ENCODE measurements at regions not wholly inside any gene's neighbourhood (a gene's known extent, or its start where the extent isn't known, plus 50 kb on each side); places are given as distances from the start of the nearest gene placed in this dataset.
"Not testable (repeated sequence)": the region's sequence is repeated elsewhere in the genome, so short reads cannot be mapped to it uniquely, and the experiment has no call there.

DNA sequence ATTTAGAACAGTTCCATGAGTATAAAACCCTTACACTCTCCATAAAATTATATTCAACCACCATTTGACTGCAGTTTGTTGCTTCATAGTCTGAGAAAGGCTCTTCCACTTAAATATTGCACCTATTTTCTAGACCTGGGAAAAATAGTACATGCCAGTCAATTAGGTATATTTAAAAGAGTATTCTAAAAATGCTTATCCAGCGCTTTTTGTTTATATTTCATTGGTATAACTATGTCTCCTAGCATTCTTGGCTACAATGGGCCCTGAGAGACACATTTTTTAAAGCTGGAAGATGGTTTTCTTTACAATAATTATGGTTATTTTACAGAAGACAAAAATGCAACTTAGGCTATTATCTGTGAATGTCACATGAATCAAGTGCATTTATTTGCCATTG is 439.4 kb downstream of the KCNJ18 start:
- DNase-seq (ENCODE audit: low read depth in 2 of 2, low spot score in 1 of 2) = no peak

- DNase-seq (ENCODE audit: low read depth in 2 of 2, low spot score in 1 of 2) = no peak
These were observed 446.6 kb downstream of the KCNJ18 start for GRCh38 chr17:22138861-22139469.

- DNase-seq (ENCODE audit: low read depth in 2 of 2, low spot score in 1 of 2) = no peak
These were observed 449.8 kb downstream of the KCNJ18 start for GRCh38 chr17:22142091-22142490.

GRCh38 chr17:22145605-22146178 is 453.4 kb downstream of the KCNJ18 start:
- no peak for DNase-seq (ENCODE audit: low read depth in 2 of 2, low spot score in 1 of 2)

DNA sequence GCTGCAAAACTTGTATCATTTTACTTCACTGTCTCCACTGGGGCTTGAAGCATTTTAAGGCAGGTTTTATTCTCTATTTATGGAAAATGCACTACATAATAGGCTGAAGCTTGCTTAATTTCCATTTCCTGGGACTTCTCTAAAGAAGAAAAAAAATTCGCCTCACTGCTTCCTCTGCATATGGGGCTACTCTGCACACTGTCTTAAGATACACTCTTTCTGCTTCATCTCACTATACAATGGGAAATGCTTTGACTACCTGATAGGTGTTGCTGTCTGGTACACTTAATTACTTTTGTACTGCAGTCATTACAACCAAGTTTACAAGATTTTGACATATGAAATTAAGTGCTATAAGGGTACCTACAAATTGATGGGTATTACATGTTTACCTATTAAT is 466.0 kb downstream of the KCNJ18 start:
- DNase-seq (ENCODE audit: low read depth in 2 of 2, low spot score in 1 of 2) = no peak

DNA sequence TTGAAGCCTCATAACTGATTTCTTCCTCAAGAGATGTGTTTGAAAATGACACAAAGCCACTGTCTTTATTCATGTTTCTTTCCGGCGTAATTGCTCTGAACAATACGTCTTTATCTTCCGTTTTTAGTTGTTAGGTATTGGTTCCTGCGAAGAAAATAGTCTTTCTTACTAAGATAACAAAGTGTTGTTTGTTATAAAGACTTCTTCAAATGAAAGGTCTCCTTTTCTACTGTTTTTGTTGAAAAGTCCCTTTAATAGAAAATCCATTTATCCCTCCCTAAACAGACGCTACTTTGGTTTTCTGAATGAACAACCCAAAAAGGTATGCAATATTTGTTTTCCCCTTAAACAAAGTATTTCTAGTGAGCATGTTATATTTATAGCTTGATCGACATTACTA is 469.1 kb downstream of the KCNJ18 start:
- no peak for DNase-seq (ENCODE audit: low read depth in 2 of 2, low spot score in 1 of 2)

DNA sequence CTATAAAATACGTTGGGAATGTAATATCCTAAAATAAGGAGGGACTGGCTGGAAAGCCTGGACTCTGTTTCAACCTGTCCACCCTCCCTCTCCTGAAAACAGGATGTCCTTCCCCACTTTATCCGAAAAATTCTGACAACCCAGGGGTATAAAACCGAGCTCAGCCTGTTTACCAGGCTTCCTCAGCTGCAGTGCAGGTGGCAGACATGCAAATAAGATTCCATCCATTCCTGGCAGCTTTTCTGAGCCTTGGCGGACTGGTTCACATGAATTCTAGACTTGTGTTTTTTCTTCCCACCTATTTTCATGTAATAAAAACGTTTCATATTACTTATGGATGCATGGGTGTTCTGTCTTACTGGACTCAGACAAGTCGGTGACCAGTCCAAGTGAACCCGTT is 479.3 kb downstream of the KCNJ18 start:
- DNase-seq (ENCODE audit: low read depth in 2 of 2, low spot score in 1 of 2) = no peak

GRCh38 chr17:22193113-22193512 is 500.8 kb downstream of the KCNJ18 start:
- no peak for DNase-seq (ENCODE audit: low read depth in 2 of 2, low spot score in 1 of 2)

GRCh38 chr17:22200187-22200586 is 507.9 kb downstream of the KCNJ18 start:
- not testable (repeated sequence) for DNase-seq (ENCODE audit: low read depth in 2 of 2, low spot score in 1 of 2)

- no peak for DNase-seq (ENCODE audit: low read depth in 2 of 2, low spot score in 1 of 2)
These were observed 510.4 kb downstream of the KCNJ18 start for GRCh38 chr17:22202702-22203101.

- DNase-seq (ENCODE audit: low read depth in 2 of 2, low spot score in 1 of 2) = no peak
These were observed 510.9 kb downstream of the KCNJ18 start for GRCh38 chr17:22203208-22203715.

- not testable (repeated sequence) for DNase-seq (ENCODE audit: low read depth in 2 of 2, low spot score in 1 of 2)
These were observed 511.8 kb downstream of the KCNJ18 start for GRCh38 chr17:22204076-22204475.

DNA sequence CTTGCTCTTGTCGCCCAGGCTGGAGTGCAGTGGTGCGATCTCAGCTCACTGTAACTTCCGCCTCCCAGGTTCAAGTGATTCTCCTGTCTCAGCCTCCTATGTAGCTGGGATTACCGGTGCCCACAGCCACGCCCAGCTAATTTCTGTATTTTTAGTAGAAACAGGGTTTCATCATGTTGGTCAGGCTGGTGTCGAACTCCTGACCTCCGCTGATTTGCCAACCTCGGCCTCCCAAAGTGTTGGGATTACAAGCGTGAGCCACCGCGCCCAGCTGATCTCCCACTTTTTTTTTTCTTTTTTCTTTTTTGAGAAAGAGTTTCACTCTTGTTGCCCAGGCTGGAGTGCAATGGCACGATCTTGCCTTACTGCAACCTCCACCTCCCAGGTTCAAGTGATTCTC is 517.9 kb downstream of the KCNJ18 start:
- DNase-seq (ENCODE audit: low read depth in 2 of 2, low spot score in 1 of 2) = not testable (repeated sequence)

- DNase-seq (ENCODE audit: low read depth in 2 of 2, low spot score in 1 of 2) = not testable (repeated sequence)
These were observed 520.8 kb downstream of the KCNJ18 start for GRCh38 chr17:22213169-22213568.

GRCh38 chr17:22217135-22217534 is 524.8 kb downstream of the KCNJ18 start:
- DNase-seq (ENCODE audit: low read depth in 2 of 2, low spot score in 1 of 2) = no peak

- DNase-seq (ENCODE audit: low read depth in 2 of 2, low spot score in 1 of 2) = no peak
These were observed 529.0 kb downstream of the KCNJ18 start for GRCh38 chr17:22221344-22221743.

- not testable (repeated sequence) for DNase-seq (ENCODE audit: low read depth in 2 of 2, low spot score in 1 of 2)
These were observed 534.2 kb downstream of the KCNJ18 start for GRCh38 chr17:22226477-22226876.

DNA sequence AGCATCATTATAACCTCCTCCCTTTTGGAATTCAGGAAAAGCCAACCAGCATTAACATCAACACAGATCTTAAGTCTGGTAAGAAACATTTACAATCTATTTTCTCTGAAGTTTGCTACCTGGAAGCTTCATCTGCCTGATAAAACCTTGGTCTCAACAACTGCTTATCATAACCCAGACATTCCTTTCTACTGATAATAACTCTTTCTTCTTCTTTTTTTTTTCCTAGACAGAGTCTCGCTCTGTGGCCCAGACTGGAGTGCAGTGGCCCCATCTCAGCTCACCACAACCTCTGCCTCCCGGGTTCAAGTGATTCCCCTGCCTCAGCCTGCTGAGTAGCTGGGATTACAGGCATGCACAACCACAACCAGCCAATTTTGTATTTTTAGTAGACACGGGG is 534.6 kb downstream of the KCNJ18 start:
- DNase-seq (ENCODE audit: low read depth in 2 of 2, low spot score in 1 of 2) = not testable (repeated sequence)

DNA sequence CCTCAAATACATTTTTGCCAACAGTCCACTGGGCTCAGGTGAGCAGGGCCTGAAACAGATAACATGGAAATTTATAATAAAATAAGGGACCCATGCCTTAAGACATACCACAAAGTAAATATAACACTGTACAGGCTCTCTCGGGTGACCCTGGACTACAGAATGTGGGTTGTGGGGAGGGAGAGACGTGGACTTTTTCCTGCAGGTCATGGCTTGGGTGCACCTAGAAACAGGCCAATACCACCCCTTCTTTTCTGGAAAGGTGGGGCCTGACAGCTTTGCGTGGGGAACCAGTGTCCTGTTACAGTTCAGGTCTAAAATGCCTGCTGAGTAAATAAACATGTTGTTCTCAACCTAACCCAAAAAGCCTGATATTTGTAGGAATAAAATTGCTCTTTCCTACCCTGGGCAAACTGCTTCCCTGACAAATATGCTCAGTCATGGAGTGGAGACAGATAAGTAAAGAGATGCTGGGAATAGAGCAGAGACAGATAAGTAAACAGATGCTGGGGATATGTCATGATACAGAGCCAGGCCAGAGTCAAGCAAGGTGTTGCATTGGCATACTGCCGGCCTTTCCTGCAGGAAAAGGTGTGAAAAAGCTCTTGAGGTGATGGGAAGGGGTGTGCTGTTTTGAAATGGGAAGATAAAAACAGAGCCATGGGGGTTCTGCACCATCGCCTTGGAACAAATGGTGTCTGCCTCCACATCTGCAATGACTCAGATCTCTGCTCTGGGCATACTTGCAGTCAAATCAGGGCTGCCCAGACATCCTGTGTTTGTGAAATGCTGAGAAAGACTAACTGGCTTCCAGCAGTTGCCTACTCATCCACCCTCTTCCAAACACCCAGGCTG is 535.6 kb downstream of the KCNJ18 start:
- not testable (repeated sequence) for DNase-seq (ENCODE audit: low read depth in 2 of 2, low spot score in 1 of 2)

DNA sequence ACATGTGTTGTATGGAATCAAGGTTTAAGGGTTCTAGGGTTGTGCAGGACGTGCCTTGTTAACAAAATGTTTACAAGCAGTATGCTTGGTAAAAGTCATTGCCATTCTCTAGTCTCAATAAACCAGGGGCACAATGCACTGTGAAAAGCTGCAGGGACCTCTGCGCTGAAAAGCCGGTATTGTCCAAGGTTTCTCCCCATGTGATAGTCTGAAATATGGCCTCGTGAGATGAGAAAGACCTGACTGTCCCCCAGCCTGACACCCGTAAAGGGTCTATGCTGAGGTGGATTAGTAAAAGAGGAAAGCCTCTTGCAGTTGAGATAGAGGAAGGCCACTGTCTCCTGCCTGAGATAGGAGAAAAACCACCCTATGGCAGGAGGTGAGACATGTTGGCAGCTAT is 537.5 kb downstream of the KCNJ18 start:
- not testable (repeated sequence) for DNase-seq (ENCODE audit: low read depth in 2 of 2, low spot score in 1 of 2)

DNA sequence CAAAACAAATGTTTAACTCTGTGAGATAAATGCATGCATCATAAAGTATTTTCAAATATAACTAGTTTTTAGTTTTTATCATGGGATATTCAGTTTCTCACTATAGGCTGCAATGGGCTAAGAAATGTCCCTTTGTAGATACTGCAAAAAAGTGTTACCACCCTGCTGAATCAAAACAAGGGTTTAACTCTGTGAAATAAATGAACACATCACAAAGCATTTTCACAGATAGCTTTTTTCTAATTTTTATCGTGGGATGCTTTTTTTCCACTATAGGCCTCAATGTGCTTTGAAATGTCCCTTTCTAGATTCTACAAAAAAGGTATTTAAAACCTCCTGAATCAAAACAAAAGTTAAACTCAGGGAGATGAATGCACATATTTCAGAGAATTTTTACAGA is 541.1 kb downstream of the KCNJ18 start:
- no peak for DNase-seq (ENCODE audit: low read depth in 2 of 2, low spot score in 1 of 2)

GRCh38 chr17:22242472-22242871 is 550.1 kb downstream of the KCNJ18 start:
- no peak for DNase-seq (ENCODE audit: low read depth in 2 of 2, low spot score in 1 of 2)

Data from stimulated activated CD8-positive, alpha-beta memory T cell treated with anti-CD3 and anti-CD28 coated beads, Interleukin-4, amount 100 ng/mL, for 4 hours (primary cell).